Spleen (tissue), 11 donors: ENCODE measurements at regions not wholly inside any gene's neighbourhood (a gene's known extent, or its start where the extent isn't known, plus 50 kb on each side); places are given as distances from the start of the nearest gene placed in this dataset.

Source experiments
- DNase-seq: peaks from one replicate; pipeline ENCODE4 v3.0.0-alpha.2; 2020
- H3K27ac ChIP-seq, 8 donors: fragments of 200-600 bp; sonication (generic) in 7 of 8; 1 replicate in 4 of 8; 2 replicates in 4 of 8; pipeline versions ENCODE4 v1.5.0 to v1.8.0; 2016 to 2021; ENCODE audit warnings: inconsistent platforms in 4 of 8, mild to moderate bottlenecking in 4 of 8, moderate library complexity in 1 of 8
- H3K27me3 ChIP-seq, 7 donors: fragments of 200-600 bp; sonication (generic) in 6 of 7; replicated peaks in 1 of 7; 1 replicate in 4 of 7; 2 replicates in 3 of 7; pipeline versions ENCODE4 v1.5.0 to v1.8.0; 2016 to 2021; ENCODE audit warnings: inconsistent platforms in 3 of 7, mild to moderate bottlenecking in 1 of 7
- H3K36me3 ChIP-seq, 6 donors: fragments of 200-600 bp; sonication (generic) in 5 of 6; 1 replicate in 4 of 6; 2 replicates in 2 of 6; pipeline versions ENCODE4 v1.5.0 to v1.8.0; 2016 to 2021; ENCODE audit warnings: inconsistent platforms in 2 of 6
- H3K4me1 ChIP-seq, 6 donors: fragments of 200-600 bp; sonication (generic) in 5 of 6; 1 replicate in 3 of 6; 2 replicates in 3 of 6; pipeline versions ENCODE4 v1.5.0 to v1.8.0; 2016 to 2021; ENCODE audit warnings: inconsistent platforms in 3 of 6
- H3K4me3 ChIP-seq, 8 donors: fragments of 200-600 bp; sonication (generic) in 7 of 8; 1 replicate in 4 of 8; 2 replicates in 4 of 8; pipeline versions ENCODE4 v1.5.0 to v1.8.0; 2016 to 2021; ENCODE audit warnings: inconsistent platforms in 4 of 8, mild to moderate bottlenecking in 4 of 8, moderate library complexity in 2 of 8
- H3K9me3 ChIP-seq, 8 donors: fragments of 200-600 bp; sonication (generic) in 7 of 8; 1 replicate in 4 of 8; 2 replicates in 4 of 8; pipeline versions ENCODE4 v1.5.0 to v1.8.0; 2016 to 2021; ENCODE audit warnings: inconsistent platforms in 4 of 8
- POLR2A ChIP-seq, 3 donors: fragments of 450-650 bp; IDR thresholded peaks; one replicate each; pipeline ENCODE4 v1.5.1; 2017; ENCODE audit warnings: antibody characterized with exemption in 3 of 3, mild to moderate bottlenecking in 1 of 3
- POLR2AphosphoS5 ChIP-seq, 3 donors: sonication (generic); formaldehyde crosslinking; IDR thresholded peaks; one replicate each; pipeline ENCODE4 v1.5.1; 2017; ENCODE audit warnings: antibody characterized with exemption in 3 of 3
- WGBS, 5 donors: extraction: QIAGEN DNeasy Blood & Tissue Kit in 3 of 5; methylation state at CpG; one replicate each; pipeline versions ENCODE4 v1.1.5 to v1.1.7; 2013 to 2018; 5-methylcytosine and 5-hydroxymethylcytosine counted together
- intact Hi-C: fragments of 100-400 bp; cut with DNase I; formaldehyde crosslinking; loops from one replicate; pipeline ENCODE4 v1.15.0; 2023; ENCODE audit warnings: low total_unique reads
- TF ChIP-seq, protein P1 (sequence below), 11 experiments: fragments of 200-600 bp in 7 of 11; fragments of 450-650 bp in 4 of 11; sonication (generic) in 4 of 11; IDR thresholded peaks in 8 of 11; conservative IDR thresholded peaks in 3 of 11; 1 replicate in 7 of 11; 2 replicates in 4 of 11; pipeline versions ENCODE4 v1.4.0 to v1.8.0; 2016 to 2021; ENCODE audit warnings: antibody characterized with exemption in 11 of 11, inconsistent platforms in 4 of 11, mild to moderate bottlenecking in 1 of 11
- donor health status: healthy with polysubstance abuse.
- donor health status: DM: no; HTN: no; CAD: no; lungs with moderate emphysema.
- donor health status: DM: no; HTN: no; CAD: no.
- donor health status: Bipolar disorder and iron deficiency.
- donor health status: healthy.
- donor health status: DM: no; HTN: no; CAD: no.
- donor health status: DM: yes; HTN: yes; CAD: no.

DNA sequence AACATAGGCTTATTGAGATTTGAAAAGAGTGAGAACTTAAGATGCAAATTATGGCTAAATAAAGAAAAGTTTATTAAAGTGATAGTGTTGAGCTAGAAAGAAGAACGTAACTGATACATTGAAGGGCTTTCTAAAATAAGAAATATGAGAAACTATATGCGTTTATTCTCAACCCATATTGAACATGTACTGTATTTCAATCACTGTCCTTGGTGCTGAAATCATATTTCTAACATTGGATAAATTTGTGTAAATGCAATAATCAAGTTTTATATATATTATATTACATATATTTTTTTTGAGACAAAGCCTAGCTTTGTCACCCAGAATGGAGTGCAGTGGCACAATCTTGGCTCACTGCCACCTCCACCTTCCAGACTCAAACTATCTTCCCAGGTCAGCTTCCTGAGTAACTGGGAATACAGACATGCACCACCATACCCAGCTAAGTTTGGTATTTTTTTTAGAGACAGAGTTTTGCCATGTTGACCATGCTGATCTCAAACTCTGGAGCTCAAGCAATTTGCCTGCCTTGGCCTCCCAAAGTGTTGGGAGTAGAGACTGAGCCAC, 1065.8 kb downstream of the REEP3 start:
- peaks cover 0 to 27% (median 1%) of the 10 kb centered on the region in 8 donors for H3K9me3 ChIP-seq
- TF ChIP-seq POLR2A (IDR thresholded peaks at IDR 0.05) (no peak), POLR2AphosphoS5 (IDR thresholded peaks at IDR 0.05) (no peak)
- TF ChIP-seq, protein P1, sequence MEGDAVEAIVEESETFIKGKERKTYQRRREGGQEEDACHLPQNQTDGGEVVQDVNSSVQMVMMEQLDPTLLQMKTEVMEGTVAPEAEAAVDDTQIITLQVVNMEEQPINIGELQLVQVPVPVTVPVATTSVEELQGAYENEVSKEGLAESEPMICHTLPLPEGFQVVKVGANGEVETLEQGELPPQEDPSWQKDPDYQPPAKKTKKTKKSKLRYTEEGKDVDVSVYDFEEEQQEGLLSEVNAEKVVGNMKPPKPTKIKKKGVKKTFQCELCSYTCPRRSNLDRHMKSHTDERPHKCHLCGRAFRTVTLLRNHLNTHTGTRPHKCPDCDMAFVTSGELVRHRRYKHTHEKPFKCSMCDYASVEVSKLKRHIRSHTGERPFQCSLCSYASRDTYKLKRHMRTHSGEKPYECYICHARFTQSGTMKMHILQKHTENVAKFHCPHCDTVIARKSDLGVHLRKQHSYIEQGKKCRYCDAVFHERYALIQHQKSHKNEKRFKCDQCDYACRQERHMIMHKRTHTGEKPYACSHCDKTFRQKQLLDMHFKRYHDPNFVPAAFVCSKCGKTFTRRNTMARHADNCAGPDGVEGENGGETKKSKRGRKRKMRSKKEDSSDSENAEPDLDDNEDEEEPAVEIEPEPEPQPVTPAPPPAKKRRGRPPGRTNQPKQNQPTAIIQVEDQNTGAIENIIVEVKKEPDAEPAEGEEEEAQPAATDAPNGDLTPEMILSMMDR (IDR thresholded peaks at IDR 0.05 in 8 of 11, conservative IDR thresholded peaks at IDR 0.05 in 3 of 11), result no peak
- no peaks in the 10 kb centered on the region for H3K27me3 ChIP-seq
- intact Hi-C loops, result no loop called here
- no peak for DNase-seq
- H3K4me3 ChIP-seq, result no peak overlapping the region
- H3K36me3 ChIP-seq, result no peaks in the 10 kb centered on the region
- H3K27ac ChIP-seq, result no peak overlapping the region
- 69 to 86% (median 72%) methylated on average over 2 of the region's 2 CpGs for WGBS, 5 donors
- no peaks in the 10 kb centered on the region for H3K4me1 ChIP-seq

- no peak overlapping the region for H3K4me3 ChIP-seq
- 72 to 84% (median 82%) methylated on average over 3 of the region's 3 CpGs for WGBS, 5 donors
- no peak for DNase-seq
- no peaks in the 10 kb centered on the region for H3K4me1 ChIP-seq
- no peak for TF ChIP-seq POLR2A (IDR thresholded peaks at IDR 0.05)
- TF ChIP-seq POLR2AphosphoS5 (IDR thresholded peaks at IDR 0.05), result no peak
- TF ChIP-seq, protein P1 (IDR thresholded peaks at IDR 0.05 in 8 of 11, conservative IDR thresholded peaks at IDR 0.05 in 3 of 11), result no peak
- H3K27me3 ChIP-seq, result no peaks in the 10 kb centered on the region
- no peaks in the 10 kb centered on the region for H3K36me3 ChIP-seq
- no peaks in the 10 kb centered on the region for H3K9me3 ChIP-seq
- intact Hi-C loops, result no loop called here
- no peak overlapping the region for H3K27ac ChIP-seq
These were observed 1072.9 kb downstream of the REEP3 start for GRCh38 chr10:64594072-64594471.

GRCh38 chr10:64598600-64598999, 1077.4 kb downstream of the REEP3 start:
- Histone ChIP-seq H3K36me3 (no peaks in the 10 kb centered on the region), H3K27ac (no peak overlapping the region), H3K27me3 (no peaks in the 10 kb centered on the region), H3K4me3 (no peak overlapping the region), H3K4me1 (no peaks in the 10 kb centered on the region), H3K9me3 (no peaks in the 10 kb centered on the region)
- 84 to 92% (median 86%) methylated on average over 1 of the region's 1 CpG for WGBS, 5 donors
- TF ChIP-seq, protein P1 (IDR thresholded peaks at IDR 0.05 in 8 of 11, conservative IDR thresholded peaks at IDR 0.05 in 3 of 11), result no peak
- no peak for TF ChIP-seq POLR2A (IDR thresholded peaks at IDR 0.05)
- no peak for TF ChIP-seq POLR2AphosphoS5 (IDR thresholded peaks at IDR 0.05)
- intact Hi-C loops, result no loop called here
- DNase-seq, result no peak

- Histone ChIP-seq H3K36me3 (no peaks in the 10 kb centered on the region), H3K27ac (no peak overlapping the region), H3K27me3 (no peaks in the 10 kb centered on the region), H3K4me3 (no peak overlapping the region), H3K4me1 (no peaks in the 10 kb centered on the region), H3K9me3 (no peaks in the 10 kb centered on the region)
- WGBS, 5 donors, result 52 to 69% (median 61%) methylated on average over 3 of the region's 3 CpGs
- intact Hi-C loops, result no loop called here
- TF ChIP-seq POLR2AphosphoS5 (IDR thresholded peaks at IDR 0.05) (no peak), POLR2A (IDR thresholded peaks at IDR 0.05) (no peak)
- DNase-seq, result no peak
These were observed 1080.1 kb downstream of the REEP3 start for GRCh38 chr10:64601298-64601697.

DNA sequence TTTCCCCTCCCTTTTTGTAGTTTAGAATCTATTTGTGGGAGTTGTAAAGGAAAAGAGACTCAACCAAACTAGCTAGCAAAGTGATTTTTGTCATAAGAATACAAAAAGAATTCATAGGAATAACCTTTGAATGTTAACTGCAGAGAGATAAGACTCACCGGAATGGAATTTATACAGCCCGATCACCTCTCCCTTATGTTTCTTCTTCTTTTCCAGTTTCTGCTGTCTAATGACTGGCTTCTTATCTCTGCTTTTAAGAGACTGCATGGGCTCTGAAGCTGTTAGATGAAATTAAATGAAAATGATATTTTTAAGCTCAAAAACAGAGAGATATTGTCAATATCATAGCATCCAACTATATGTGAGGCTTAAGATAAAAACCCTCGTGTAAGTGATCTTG, 1095.9 kb downstream of the REEP3 start:
- no peak for DNase-seq
- no peak for TF ChIP-seq POLR2A (IDR thresholded peaks at IDR 0.05)
- TF ChIP-seq POLR2AphosphoS5 (IDR thresholded peaks at IDR 0.05), result no peak
- TF ChIP-seq, protein P1 (IDR thresholded peaks at IDR 0.05 in 8 of 11, conservative IDR thresholded peaks at IDR 0.05 in 3 of 11), result no peak
- intact Hi-C loops, result no loop called here
- Histone ChIP-seq H3K9me3 (peaks cover 0 to 4% (median 0%) of the 10 kb centered on the region in 8 donors), H3K4me1 (no peaks in the 10 kb centered on the region), H3K27ac (no peak overlapping the region), H3K27me3 (no peaks in the 10 kb centered on the region), H3K36me3 (no peaks in the 10 kb centered on the region), H3K4me3 (no peak overlapping the region)
- WGBS, 5 donors, result 58 to 77% (median 74%) methylated on average over 3 of the region's 3 CpGs
